Jurkat, Clone E6-1 (cell line): ENCODE measurements at regions not wholly inside any gene's neighbourhood (a gene's known extent, or its start where the extent isn't known, plus 50 kb on each side); places are given as distances from the start of the nearest gene placed in this dataset.

Experiments used
- DNase-seq: peaks from one replicate; pipeline ENCODE4 v3.0.0-alpha.2; 2011; ENCODE audit warnings: low read depth, low spot score
- H3K4me3 ChIP-seq: 2 replicates; pipeline ENCODE4 v1.5.1; 2011; ENCODE audit warnings: mild to moderate bottlenecking, low read length, control low read depth, moderate library complexity

DNA sequence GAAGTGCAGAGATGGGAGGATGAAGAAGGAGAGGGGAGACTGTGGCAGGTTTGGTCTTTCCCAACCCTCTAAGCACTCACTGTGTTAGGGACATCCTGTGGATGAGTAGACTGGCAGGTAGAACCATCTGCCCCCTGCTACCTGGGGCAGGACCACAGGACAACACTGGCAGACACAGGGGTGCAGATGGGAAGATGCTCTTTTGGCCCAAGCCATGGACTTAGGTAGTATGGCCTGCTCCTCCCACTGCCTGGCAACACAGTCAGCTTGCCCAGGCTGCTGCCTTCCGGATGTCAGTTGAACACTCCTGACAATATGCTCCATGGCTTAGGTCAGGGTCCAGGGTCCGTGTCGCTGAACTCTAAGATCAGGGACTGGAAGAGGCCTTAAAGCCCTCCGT is 140.7 kb upstream of the NAV2 start:
- H3K4me3 ChIP-seq: no peak overlapping the region
- no peak for DNase-seq

DNA sequence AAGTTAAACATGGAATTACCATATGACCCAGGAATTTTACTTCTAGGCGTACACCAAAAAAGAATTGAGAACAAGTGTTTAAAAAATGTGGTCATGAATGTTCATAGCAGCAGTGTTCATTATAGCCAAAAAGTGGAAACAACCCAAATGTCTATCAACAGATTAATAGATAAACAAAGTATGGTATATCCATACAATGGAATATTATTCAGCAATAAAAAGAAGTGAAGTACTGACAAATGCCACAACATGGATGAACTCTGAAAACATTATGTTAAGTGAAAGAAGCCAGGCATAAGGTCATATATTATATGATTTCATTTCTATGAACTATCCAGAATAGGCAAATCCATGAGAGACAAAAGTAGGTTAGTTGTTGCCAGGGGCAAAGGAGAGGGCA is 141.7 kb upstream of the NAV2 start:
- no peak for DNase-seq
- no peak overlapping the region for H3K4me3 ChIP-seq

DNA sequence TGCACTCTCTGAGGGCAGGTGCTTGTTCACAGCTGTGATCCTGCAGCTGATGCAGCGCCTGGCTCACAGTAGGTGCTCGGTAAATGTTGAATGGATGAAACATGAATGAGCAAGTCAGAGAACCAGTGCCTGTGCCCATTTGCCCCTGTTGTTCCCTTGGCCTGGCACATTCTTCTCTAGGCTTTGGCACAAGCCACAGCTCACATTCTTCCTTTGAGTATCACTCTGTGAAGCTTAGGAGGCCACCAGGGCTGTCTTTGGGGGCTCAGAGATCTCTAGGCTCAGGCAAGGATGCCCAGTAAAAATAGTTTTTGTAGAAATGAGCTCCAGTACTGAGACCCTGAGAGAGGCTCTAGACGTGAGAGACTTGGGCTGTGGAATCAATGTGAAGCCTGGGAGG is 144.6 kb upstream of the NAV2 start:
- no peak overlapping the region for H3K4me3 ChIP-seq
- no peak for DNase-seq

DNA sequence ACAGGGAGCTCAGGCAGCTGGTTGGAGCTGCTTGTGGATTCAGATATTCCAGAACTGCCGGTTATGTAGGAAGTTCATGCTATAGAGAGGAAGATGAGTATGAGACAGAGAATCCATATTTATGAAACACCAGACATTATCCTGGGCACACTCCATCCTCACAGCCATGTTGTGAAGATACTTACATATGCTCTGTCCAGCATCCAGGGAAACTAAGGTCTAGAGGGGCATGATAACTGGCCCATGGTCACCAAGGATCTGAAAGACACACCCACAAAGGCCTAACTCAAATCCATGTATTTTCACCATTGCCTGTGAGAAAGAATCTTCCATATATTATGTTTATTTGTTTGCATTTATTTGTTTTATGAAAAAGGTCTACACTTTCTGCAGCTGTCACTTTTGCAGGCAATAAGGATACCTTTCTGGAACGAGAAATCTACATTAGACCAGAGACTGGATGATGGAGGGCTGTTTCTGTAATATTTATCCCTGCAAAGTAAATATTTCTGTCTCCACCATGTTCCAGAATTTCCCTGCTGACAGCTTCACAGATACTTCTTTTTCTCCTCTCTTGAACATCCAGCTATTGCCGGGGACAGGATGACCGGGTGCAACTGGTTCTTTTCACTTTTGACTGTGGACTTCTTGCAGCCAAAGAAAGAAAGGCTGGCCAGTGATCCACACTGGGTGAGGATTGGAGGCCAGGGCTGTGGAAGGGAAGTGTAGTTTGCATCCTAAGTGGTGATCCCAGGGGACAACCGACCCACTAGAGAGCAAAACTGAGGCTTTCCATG is 145.9 kb upstream of the NAV2 start:
- no peak for DNase-seq
- no peak overlapping the region for H3K4me3 ChIP-seq

DNA sequence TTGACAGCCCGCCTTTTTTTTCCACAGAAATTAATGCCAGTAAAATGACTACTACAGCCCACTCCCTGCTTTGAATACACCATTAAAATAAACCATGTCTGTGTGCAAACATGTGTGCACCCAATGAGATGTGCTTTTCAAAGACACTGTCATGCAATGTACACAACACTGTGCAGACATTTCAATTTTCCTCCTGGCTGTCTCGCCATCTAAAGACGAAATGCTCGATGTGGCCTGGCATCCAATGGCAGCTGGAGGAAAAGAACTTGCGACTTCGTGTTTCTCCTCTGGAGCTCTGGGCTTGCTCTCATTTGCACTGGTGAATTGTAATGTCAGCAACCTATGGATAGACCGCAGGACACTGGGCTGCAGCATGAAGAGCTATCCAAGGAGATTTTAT is 147.0 kb upstream of the NAV2 start:
- H3K4me3 ChIP-seq: no peak overlapping the region
- no peak for DNase-seq

DNA sequence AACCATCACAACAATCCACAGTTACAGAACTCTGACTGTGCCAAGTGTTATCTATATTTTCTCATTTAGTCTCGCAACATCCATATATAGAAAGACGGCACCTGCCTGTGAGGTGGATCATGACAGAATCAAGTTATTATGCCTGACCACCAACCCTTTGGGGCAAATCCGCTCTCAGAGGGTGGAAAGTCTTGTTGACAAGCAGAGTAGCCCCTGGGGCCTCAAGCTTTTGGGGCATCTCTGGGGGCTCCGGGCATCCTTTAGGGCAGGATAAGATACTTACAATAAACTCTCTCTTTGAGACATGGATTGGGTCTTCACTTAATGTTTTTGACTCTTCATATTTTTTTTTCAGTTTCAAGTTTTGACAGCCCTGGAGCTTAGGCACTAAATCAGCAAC is 150.5 kb upstream of the NAV2 start:
- H3K4me3 ChIP-seq: no peak overlapping the region
- DNase-seq: no peak

DNA sequence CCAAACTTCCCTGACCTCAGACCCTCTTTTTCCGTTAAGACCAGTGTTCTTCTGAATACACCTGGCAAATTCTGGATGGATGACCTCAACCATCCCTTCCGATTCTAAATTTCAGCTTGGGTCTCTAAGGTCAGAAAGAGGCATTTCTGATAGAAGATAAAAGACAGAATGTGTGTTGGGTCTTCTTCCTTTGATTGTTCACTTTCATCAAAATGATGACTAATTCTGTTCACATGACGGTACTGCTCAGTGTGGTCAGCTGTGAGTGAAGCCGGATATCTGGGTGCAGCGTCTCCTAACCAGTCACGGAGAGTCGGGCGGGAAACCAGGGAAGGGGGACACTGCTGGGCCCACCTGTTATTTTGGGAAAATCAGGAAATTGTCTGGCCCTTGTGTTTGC is 151.6 kb upstream of the NAV2 start:
- no peak for DNase-seq
- H3K4me3 ChIP-seq: no peak overlapping the region

DNA sequence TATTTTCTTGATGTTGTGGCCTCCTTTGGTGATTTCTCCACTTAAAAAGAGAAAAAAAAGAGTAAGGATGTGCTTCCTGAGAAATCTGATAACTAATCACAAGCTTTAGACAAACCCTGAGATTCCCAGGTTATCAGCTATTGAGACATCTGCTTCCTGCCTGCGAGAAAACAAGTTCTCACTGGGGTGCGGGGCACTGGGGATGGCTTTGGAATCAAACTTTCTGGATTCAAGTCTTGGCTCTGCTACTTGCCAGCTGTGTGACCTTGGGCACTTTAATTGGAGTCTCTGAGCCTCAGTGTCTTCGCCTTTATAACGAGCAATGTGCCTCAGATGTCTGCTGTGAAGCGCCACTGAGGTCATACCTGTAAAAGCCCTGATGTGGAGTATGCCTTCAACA is 152.5 kb upstream of the NAV2 start:
- DNase-seq: no peak
- H3K4me3 ChIP-seq: no peak overlapping the region

DNA sequence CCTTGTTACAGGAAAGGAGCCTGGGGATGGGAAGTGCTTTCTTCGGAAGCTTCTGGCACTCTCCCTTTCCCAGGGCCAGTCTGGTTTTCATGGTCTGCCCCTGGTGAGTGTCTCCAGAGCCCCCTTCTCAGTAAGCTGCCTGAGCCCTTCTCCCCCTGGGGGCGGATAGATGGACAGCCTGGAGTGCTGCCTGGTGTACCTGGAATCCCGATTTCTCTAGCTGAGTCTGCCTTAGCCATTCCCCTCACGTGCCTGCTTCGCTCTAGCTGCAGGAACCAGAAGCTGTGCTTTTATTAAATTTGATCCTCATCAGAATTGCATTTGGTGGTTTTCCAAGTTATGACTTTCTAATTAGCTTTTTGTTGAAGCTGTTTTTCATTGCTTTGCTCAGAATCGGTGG is 152.9 kb upstream of the NAV2 start:
- H3K4me3 ChIP-seq: no peak overlapping the region
- no peak for DNase-seq

DNA sequence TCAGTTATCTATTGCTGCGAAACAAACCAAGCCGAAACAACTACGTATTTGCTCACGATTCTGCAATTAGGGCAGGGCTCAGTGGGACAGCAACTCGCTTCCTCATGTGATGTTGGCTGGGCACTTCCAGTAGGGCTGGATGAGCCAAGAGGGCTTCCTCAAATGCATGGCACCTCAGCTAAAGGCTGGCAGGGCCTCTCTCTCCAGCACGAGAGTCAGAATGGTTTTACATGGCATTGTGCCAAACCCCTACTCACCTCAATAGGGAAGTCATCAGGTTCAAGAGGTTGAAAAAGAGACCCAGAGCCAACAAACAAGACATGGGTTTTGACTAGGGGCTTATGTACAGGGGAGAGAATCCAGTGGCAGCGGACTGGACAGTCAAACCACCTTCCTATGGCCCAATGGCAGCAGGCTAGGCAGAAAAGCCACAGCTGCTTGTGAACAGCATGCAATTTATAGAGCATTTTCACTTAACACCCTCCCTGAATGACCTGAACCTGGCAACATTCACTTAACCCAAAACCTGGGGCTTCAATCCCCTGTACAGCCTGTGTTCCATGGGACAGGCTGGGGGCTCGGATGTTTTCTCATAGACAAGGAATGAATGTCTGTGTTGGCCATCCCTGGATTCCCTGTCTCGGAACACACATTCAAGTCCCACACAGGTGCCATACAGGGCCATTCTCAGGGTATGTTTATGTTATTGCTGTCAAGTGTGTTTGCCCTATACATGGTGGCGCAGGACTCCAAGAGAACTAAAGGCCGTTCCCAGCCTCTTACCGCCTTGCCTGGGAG is 154.2 kb upstream of the NAV2 start:
- no peak for DNase-seq
- no peak overlapping the region for H3K4me3 ChIP-seq

DNA sequence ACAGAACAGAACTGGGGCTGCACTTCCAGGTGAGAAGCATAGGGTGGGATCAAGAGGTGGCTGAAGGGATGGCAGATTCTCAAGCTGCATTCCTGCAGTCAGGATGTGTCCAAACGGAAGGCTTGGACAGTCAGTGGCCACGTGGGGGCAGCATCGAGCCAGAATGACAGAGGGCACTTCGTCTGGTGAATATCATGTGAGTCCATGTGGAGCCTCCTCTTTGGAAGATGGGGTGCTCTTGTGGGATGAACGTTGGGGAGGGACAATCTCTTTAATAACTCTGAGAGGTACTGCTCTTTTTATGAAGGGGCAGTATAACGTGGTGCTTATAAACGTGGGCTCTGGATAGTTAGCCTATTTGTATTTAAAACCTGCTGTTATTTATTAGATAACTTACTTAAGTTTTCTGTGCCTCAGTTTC is 154.9 kb upstream of the NAV2 start:
- DNase-seq: peak; percentile 38
- H3K4me3 ChIP-seq: no peak overlapping the region

DNA sequence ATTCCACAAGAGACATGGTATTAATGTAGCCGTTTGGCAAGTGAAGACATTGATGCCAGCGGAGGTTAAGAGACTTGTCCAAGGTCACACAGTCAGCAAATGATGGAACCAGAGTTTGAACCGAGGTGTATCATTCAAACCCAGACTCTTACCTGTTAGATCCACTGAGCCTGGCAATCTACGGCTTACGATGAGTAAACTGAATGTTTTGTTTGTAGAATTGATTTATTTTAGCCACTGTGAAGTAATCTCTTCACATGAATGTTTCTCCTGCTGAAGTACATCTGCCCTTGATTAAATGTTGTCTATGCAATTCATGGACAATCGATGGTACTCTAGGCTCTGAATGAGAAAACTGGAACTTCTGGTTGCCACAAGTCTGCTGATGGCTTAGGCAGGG is 155.5 kb upstream of the NAV2 start:
- H3K4me3 ChIP-seq: no peak overlapping the region
- DNase-seq: no peak

DNA sequence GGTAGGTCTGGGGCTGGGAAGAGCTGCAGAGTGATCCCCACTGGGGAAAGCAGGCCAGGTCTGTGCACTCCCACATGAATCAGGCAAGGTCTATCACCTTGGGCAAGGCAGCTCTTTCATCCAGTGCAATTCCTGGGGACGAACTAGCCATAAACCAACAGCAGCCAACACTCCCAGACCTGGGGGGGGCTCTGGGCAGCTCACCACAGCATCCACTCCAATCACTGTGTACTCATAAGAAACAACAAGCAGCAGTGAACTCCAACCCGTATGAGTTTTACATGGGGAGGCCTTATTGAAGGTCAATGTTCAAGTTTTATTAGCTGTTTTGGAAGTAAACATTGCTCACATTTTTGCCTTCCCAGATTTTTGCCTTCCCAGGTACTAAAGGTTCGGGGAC is 157.4 kb upstream of the NAV2 start:
- H3K4me3 ChIP-seq: no peak overlapping the region
- DNase-seq: no peak

DNA sequence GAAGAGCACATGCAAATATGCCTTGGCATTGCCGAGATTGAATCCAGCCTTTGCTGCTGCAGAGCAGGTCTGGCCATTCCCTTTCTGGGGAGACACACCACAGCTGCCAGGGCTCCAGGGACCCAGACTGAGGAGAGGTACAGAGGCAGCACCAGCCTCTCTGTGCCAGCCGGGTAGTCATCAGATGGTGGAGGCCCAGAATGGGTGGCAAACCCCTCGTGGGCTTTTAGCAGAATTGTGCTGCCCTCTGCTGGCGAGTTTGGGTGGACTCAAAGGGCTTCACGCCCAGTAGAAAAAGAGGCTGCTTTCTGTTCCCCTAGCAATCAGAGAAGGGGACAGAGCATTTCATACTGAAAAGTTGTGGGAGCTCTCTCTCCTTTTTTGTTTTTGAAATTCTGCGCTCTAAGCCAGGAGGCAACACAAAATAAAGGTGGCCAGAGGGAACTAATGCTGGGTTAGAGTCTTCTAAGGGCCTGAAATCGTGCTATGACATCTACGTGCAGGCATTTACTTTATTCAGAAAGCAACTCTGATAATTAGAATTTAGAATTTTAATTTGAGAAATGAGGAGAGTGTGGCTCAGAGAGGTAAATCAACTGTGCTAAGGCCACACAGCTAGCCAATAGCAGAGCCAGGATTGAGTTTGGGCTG is 158.8 kb upstream of the NAV2 start:
- peak; percentile 64 for DNase-seq
- no peak overlapping the region for H3K4me3 ChIP-seq

DNA sequence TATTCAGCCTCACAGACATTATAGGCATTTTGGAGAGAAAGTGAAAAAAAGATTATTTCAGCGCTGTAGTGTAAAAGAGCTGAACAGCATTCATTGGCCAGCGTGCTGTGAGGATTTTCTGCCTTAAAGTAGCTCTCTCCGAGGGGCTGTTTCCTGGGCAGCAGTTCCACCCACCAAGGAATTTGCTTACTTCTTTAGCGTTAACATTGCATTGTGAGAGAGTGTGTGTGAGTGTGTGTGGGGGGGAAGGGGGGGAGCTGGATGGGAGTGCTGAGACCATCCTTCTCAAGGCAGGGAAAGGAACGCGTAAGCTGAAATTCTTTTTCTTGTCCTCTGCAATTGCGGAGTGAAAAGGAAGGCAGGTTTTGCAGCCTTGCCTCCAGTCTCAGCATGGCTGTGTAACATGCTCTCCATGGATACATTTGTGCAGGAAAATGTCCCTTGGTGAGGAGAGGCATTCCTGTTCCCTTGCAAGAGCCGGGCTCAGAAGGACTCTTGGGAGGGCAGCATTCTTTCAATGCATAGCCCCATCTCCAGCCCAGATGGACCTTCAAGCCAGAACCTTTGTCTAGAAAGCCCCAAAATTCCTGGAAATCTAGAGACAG is 159.9 kb upstream of the NAV2 start:
- H3K4me3 ChIP-seq: no peak overlapping the region
- DNase-seq: no peak

DNA sequence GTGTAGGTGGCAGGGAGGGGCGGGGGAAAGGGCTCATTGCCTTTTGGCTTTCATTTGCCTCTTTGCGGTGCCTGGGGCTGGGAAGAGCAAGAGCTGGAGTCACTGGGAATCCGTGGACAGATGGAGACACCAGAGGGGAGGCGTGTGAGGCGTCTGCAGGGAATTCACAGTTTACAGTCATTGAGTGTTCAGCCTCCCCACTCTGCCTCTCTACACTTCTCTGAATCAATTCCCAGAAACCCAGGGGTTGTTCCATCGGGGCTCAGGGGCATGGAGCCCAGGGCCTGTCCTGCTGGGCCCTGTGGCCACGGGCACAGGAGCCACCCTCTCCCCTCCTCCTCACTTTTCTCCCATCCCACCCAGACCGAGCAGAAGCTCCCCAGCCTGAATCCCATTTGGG is 160.5 kb upstream of the NAV2 start:
- H3K4me3 ChIP-seq: no peak overlapping the region
- no peak for DNase-seq

DNA sequence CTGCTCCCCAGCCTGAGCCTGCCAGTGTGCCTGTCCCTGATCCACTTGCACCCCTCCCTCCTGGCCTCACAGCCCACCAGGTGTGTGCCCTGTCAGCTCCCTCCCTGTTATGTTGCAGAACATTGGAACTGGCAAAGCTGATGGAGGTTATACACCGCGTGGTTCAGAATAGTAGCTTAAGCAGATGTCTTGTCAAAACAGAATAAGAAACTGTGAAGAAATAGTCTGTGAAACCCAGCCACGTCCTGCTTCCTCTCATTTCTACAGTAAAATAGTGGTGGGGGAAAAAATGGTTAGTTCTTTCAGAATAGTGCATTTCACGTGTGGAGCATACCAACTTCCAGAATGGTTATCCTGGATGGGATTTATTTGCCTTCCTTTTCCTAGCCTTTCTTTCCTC is 161.2 kb upstream of the NAV2 start:
- no peak overlapping the region for H3K4me3 ChIP-seq
- no peak for DNase-seq

DNA sequence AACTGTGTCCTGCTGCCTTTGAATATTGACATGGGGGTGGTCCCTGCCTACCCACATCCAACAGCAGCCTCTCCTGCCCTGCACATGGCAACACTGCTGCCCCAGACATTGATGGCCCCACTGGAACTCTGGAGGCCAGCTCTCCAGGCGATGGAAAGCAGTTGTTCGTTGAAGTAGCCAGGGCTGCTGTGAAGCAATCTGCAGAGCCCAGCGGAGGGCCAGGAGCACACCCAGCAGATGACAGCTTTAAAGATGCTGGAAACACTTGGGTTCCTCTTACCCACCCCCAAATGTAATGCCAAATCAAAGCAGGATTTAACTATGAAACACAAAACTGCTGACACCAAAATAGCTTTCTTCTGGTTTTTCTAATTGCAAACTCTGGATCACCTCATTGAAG is 165.6 kb upstream of the NAV2 start:
- DNase-seq: no peak
- H3K4me3 ChIP-seq: no peak overlapping the region

DNA sequence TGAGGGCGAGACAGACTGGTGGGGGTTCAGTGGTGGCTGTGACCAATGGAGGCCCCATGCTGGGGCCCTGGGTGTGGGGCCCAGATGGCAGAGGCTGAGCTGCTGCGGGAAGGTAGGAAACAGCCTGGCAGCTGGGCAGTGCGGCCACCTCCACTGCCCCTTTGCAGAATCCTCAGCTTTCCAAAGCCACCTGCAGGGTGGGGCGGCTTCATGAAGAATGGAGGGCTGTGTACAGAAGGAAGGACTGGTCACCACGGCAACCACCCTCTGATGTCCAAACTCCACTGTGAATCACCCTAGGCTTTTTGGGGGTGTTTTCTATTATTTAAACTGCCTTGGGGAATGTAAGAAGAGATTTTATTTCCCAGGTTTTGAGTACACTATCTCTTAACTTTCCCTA is 166.3 kb upstream of the NAV2 start:
- no peak overlapping the region for H3K4me3 ChIP-seq
- DNase-seq: no peak

DNA sequence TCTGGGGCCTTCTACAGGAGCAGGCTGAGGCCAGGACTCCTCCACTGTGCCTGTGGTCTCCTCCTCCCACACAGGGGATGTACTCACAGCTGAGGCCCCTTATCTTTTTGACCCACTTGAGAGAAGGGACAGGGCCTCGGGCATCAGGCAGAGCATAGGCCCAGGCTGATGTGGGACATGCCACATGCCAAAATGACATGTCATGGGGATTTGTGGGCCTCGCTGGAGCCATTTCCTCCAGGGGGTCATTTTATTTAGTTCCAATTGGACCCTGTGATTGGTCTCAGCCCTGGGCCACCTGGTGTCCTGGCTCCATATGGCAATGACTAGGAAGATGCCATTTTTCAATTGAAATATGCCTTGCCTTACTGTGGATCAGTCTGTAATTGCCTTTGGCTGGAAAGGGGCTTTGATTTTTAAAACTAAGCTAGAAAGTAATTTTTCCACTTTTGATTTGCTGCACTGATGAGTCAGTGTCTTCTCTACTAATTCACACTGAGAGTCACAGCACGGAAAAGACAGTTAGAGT is 171.1 kb upstream of the NAV2 start:
- no peak overlapping the region for H3K4me3 ChIP-seq
- DNase-seq: no peak
